DND-41 (cell line): ENCODE measurements at regions not wholly inside any gene's neighbourhood (a gene's known extent, or its start where the extent isn't known, plus 50 kb on each side); places are given as distances from the start of the nearest gene placed in this dataset.

Experiments
- ATAC-seq: fragments of 200-7000 bp; cut with Tn5 transposase; 3 replicates; pipeline ENCODE4 v1.9.1; 2021; ENCODE audit warnings: low read depth; ENCODE audit not compliant: insufficient read depth
- DNase-seq: peaks from one replicate; pipeline ENCODE4 v3.0.0-alpha.2; 2020
- H2AFZ ChIP-seq: 2 replicates; pipeline ENCODE4 v1.6.0; 2012; ENCODE audit warnings: low read depth, low read length
- H3K27ac ChIP-seq: 2 replicates; pipeline ENCODE4 v1.5.1; 2012; ENCODE audit warnings: low read length, inconsistent platforms
- H3K27me3 ChIP-seq: fragments of 200-600 bp; sonication (generic); 2 replicates; pipeline ENCODE4 v1.6.0; 2012; ENCODE audit warnings: low read length, mild to moderate bottlenecking, inconsistent platforms; ENCODE audit not compliant: insufficient read depth, poor library complexity
- H3K36me3 ChIP-seq: 2 replicates; pipeline ENCODE4 v1.5.1; 2012; ENCODE audit warnings: low read length, inconsistent platforms; ENCODE audit not compliant: insufficient read depth
- H3K4me1 ChIP-seq: 2 replicates; pipeline ENCODE4 v1.5.1; 2012; ENCODE audit warnings: mild to moderate bottlenecking, low read length; ENCODE audit not compliant: insufficient read depth
- H3K4me2 ChIP-seq: 2 replicates; pipeline ENCODE4 v1.6.0; 2012; ENCODE audit warnings: mild to moderate bottlenecking, moderate library complexity, low read length, inconsistent platforms; ENCODE audit not compliant: insufficient read depth
- H3K4me3 ChIP-seq, 2 experiments: fragments of 200-600 bp in 1 of 2; shearing (Covaris generic) in 1 of 2; 2 replicates each; pipeline ENCODE4 v1.5.1; 2012 to 2016; ENCODE audit warnings: inconsistent platforms in 2 of 2, low read length in 2 of 2, mild to moderate bottlenecking in 2 of 2, low read depth in 1 of 2, moderate library complexity in 1 of 2
- H3K79me2 ChIP-seq: 2 replicates; pipeline ENCODE4 v1.6.0; 2012; ENCODE audit warnings: low read length, inconsistent platforms; ENCODE audit not compliant: insufficient read depth
- H3K9ac ChIP-seq: 2 replicates; pipeline ENCODE4 v1.6.0; 2012; ENCODE audit warnings: low read depth, mild to moderate bottlenecking, inconsistent platforms, low read length, moderate library complexity
- H3K9me3 ChIP-seq: 2 replicates; pipeline ENCODE4 v1.5.1; 2012; ENCODE audit warnings: low read length, moderate library complexity, mild to moderate bottlenecking, inconsistent platforms; ENCODE audit not compliant: insufficient read depth, severe bottlenecking
- H4K20me1 ChIP-seq: 2 replicates; pipeline ENCODE4 v1.6.0; 2012; ENCODE audit warnings: low read length; ENCODE audit not compliant: insufficient read depth
- EZH2 ChIP-seq: IDR thresholded peaks from 3 replicates; pipeline ENCODE4 v1.6.1; 2012; ENCODE audit warnings: borderline replicate concordance, low read depth, mild to moderate bottlenecking, moderate library complexity, low read length, inconsistent platforms; ENCODE audit not compliant: severe bottlenecking
- TF ChIP-seq, protein P1 (sequence below): IDR thresholded peaks from 2 replicates; pipeline ENCODE4 v1.5.1; 2012; ENCODE audit warnings: borderline replicate concordance, low read length, moderate library complexity, mild to moderate bottlenecking; ENCODE audit not compliant: poor library complexity, severe bottlenecking; ENCODE audit errors: extremely low read depth

DNA sequence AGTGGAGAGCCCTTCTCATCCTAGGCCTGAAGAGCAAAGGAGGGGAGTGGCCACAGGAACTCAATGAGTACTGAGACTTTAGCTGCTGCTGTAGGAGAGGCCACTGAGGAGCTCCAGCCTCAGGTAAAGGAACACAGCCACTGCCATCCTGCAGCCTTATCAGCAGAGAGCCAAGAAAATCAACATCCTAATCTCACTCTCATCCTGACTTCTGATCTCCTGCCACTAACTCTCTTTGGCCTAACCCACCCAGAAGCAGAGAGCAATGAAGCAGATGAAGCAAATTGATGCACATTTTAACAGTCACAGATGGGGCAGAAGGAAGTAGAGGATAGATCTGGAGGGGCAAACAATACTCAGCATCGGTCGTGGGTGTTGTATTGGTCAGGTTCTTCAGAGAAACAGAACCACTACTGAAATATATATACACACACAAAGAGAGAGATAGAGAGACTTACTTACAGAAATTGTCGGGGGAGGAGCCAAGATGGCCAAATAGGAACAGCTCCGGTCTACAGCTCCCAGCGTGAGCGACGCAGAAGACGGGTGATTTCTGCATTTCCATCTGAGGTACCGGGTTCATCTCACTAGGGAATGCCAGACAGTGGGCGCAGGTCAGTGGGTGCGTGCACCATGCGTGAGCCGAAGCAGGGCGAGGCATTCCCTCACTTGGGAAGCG is 297.6 kb downstream of the MTERF1 start:
- Histone ChIP-seq H3K9ac (no peak overlapping the region), H3K4me3 (no peak overlapping the region)
- DNase-seq: no peak

DNA sequence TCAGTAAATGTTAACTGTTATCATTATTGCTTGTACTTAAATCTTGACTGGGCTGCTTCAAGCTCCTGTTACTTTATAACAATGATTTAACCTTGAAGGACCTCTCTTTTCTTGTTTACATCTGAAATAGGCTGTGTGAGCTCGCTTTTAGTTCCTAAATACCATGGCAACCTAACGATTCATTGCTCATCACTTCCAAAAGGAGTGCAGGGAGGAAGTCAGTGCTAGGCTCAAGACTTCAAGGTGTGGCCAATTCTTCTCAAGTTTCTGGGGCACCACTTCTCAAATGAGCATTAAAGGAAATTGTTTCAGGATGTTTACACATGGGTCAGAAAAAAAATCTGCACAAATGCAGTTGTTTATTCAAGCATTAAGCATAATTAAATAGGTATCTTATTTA is 284.2 kb downstream of the MTERF1 start:
- Histone ChIP-seq H2AFZ (no peak overlapping the region), H3K9me3 (no peaks in the 10 kb centered on the region), H3K27ac (no peak overlapping the region), H3K79me2 (no peaks in the 10 kb centered on the region), H3K4me1 (no peaks in the 10 kb centered on the region), H4K20me1 (no peaks in the 10 kb centered on the region), H3K4me2 (no peak overlapping the region), H3K9ac (no peak overlapping the region), H3K4me3 (no peak overlapping the region), H3K27me3 (no peaks in the 10 kb centered on the region), H3K36me3 (no peaks in the 10 kb centered on the region)
- ATAC-seq (no peak), DNase-seq (no peak)
- TF ChIP-seq, protein P1, sequence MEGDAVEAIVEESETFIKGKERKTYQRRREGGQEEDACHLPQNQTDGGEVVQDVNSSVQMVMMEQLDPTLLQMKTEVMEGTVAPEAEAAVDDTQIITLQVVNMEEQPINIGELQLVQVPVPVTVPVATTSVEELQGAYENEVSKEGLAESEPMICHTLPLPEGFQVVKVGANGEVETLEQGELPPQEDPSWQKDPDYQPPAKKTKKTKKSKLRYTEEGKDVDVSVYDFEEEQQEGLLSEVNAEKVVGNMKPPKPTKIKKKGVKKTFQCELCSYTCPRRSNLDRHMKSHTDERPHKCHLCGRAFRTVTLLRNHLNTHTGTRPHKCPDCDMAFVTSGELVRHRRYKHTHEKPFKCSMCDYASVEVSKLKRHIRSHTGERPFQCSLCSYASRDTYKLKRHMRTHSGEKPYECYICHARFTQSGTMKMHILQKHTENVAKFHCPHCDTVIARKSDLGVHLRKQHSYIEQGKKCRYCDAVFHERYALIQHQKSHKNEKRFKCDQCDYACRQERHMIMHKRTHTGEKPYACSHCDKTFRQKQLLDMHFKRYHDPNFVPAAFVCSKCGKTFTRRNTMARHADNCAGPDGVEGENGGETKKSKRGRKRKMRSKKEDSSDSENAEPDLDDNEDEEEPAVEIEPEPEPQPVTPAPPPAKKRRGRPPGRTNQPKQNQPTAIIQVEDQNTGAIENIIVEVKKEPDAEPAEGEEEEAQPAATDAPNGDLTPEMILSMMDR: no peak
- TF ChIP-seq EZH2: no peak

More for the DNA sequence above, 297.6 kb downstream of the MTERF1 start:
- no peak for ATAC-seq
- Histone ChIP-seq H3K27ac (no peak overlapping the region), H3K36me3 (no peaks in the 10 kb centered on the region), H2AFZ (no peak overlapping the region), H3K4me2 (no peak overlapping the region), H3K4me1 (no peaks in the 10 kb centered on the region), H3K9me3 (no peaks in the 10 kb centered on the region), H4K20me1 (no peaks in the 10 kb centered on the region), H3K27me3 (no peaks in the 10 kb centered on the region), H3K79me2 (no peaks in the 10 kb centered on the region)
- TF ChIP-seq, protein P1: no peak
- TF ChIP-seq EZH2: no peak

DNA sequence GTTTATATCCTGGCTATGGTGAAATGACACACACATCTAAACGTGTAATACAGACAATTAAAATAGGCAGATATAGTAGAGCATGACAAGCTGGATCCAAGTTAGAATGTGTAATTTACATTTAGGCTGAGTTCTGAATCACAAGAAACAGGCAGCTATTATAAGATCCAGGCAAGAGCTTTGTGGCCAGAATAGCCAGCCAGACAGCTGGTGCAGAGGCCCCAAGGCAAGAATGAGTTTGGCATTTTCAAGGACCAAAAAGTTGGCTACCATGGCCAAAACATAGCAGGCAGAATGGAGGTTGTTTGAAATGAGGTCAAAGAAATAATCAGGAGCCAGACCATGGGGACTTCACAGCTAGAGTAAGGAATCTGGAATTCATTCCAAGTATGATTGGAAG is 281.7 kb downstream of the MTERF1 start:
- no peak for DNase-seq
- Histone ChIP-seq H3K4me3 (no peak overlapping the region), H3K9ac (no peak overlapping the region), H3K27me3 (no peaks in the 10 kb centered on the region), H3K4me2 (no peak overlapping the region), H3K9me3 (no peaks in the 10 kb centered on the region), H4K20me1 (no peaks in the 10 kb centered on the region), H3K27ac (no peak overlapping the region), H3K4me1 (no peaks in the 10 kb centered on the region), H3K36me3 (no peaks in the 10 kb centered on the region), H3K79me2 (no peaks in the 10 kb centered on the region), H2AFZ (no peak overlapping the region)
- no peak for TF ChIP-seq EZH2
- TF ChIP-seq, protein P1: no peak
- ATAC-seq: no peak

DNA sequence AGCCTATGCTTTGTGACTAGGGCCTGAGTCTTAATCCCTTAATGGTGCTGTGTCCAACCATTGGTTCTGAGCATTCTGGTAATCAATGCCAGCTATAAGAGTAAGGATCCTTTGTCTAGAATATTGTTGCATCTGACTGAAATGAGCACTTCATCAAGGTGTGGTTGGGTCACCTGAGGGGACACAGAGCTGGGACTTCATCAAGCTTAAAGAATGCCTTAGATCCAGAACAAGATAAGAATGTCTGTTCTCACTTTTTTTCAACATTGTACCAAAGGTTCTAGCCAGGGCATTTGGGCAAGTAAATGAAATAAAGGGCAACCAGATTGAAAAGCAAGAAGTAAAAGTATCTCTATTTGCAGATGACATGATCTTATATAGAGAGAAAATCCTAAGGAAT is 280.4 kb downstream of the MTERF1 start:
- H3K4me2 ChIP-seq: no peak overlapping the region
- H3K27me3 ChIP-seq: no peaks in the 10 kb centered on the region
- TF ChIP-seq, protein P1: no peak
- TF ChIP-seq EZH2: no peak
- H3K79me2 ChIP-seq: no peaks in the 10 kb centered on the region
- no peak overlapping the region for H2AFZ ChIP-seq
- H3K36me3 ChIP-seq: no peaks in the 10 kb centered on the region
- no peaks in the 10 kb centered on the region for H3K4me1 ChIP-seq
- no peak overlapping the region for H3K9ac ChIP-seq
- H4K20me1 ChIP-seq: no peaks in the 10 kb centered on the region
- H3K27ac ChIP-seq: no peak overlapping the region
- H3K9me3 ChIP-seq: no peaks in the 10 kb centered on the region
- H3K4me3 ChIP-seq: no peak overlapping the region
- DNase-seq (no peak), ATAC-seq (no peak)
